H1 (cell line): ENCODE measurements at regions not wholly inside any gene's neighbourhood (a gene's known extent, or its start where the extent isn't known, plus 50 kb on each side); places are given as distances from the start of the nearest gene placed in this dataset.

Source experiments
- CTCF ChIA-PET: fragments of 300-600 bp; sonication (Branson Sonifier 250); formaldehyde crosslinking; loops from one replicate; lab custom pipeline; 2021; ENCODE audit not compliant: partially characterized antibody; lab: Charles Lee
- POLR2A ChIA-PET: fragments of 300-600 bp; sonication (Branson Sonifier 250); formaldehyde crosslinking; loops from one replicate; lab custom pipeline; 2021; ENCODE audit warnings: inconsistent platforms; ENCODE audit not compliant: partially characterized antibody; lab: Charles Lee
- DNase-seq, 2 experiments: peaks; one replicate each; pipeline versions ENCODE4 v3.0.0 to v3.0.0-alpha.2; 2010 to 2022; ENCODE audit warnings: low spot score in 2 of 2, low read depth in 1 of 2, mixed read lengths in 1 of 2
- FAIRE-seq: peaks from 2 replicates; lab custom pipeline; 2011; peaks lifted over from hg19 to GRCh38; lab: Jason Lieb, UNC
- H2AFZ ChIP-seq: 2 replicates; pipeline ENCODE4 v1.8.1; 2012; ENCODE audit warnings: low read length, inconsistent platforms
- H2AK5ac ChIP-seq: 2 replicates; pipeline ENCODE4 v1.6.1; 2013; ENCODE audit warnings: low read depth, low read length
- H2BK120ac ChIP-seq: replicated peaks from 2 replicates; pipeline ENCODE3; 2013; ENCODE audit warnings: low read depth, low read length, inconsistent platforms
- H2BK12ac ChIP-seq: 2 replicates; pipeline ENCODE4 v1.6.1; 2013; ENCODE audit warnings: low read depth, low read length
- H2BK15ac ChIP-seq: 2 replicates; pipeline ENCODE4 v1.6.1; 2013; ENCODE audit warnings: low read length
- H2BK20ac ChIP-seq: 2 replicates; pipeline ENCODE4 v1.6.1; 2013; ENCODE audit warnings: low read length
- H2BK5ac ChIP-seq: 2 replicates; pipeline ENCODE4 v1.6.1; 2013; ENCODE audit warnings: low read depth, low read length
- H3K14ac ChIP-seq: 2 replicates; pipeline ENCODE4 v1.6.1; 2013; ENCODE audit warnings: inconsistent platforms; ENCODE audit not compliant: insufficient read length
- H3K18ac ChIP-seq: 2 replicates; pipeline ENCODE4 v1.6.1; 2013; ENCODE audit warnings: low read length; ENCODE audit errors: extremely low read depth
- H3K23ac ChIP-seq: 2 replicates; pipeline ENCODE4 v1.6.1; 2013; ENCODE audit warnings: inconsistent platforms; ENCODE audit not compliant: insufficient read length
- H3K23me2 ChIP-seq: 2 replicates; pipeline ENCODE4 v1.6.1; 2013; ENCODE audit warnings: low read depth, low read length
- H3K27ac ChIP-seq: 2 replicates; pipeline ENCODE4 v1.6.1; 2011; ENCODE audit warnings: low read depth, low read length, inconsistent platforms
- H3K27me3 ChIP-seq, 4 experiments: replicated peaks in 1 of 4; 1 replicate in 1 of 4; 2 replicates in 3 of 4; pipeline versions ENCODE4 v1.6.1 to v1.8.1; 2011 to 2013; ENCODE audit warnings: low read length in 3 of 4, mild to moderate bottlenecking in 3 of 4, inconsistent platforms in 2 of 4, mixed read lengths in 2 of 4, moderate library complexity in 1 of 4; ENCODE audit not compliant: control insufficient read depth in 3 of 4, insufficient read depth in 3 of 4; ENCODE audit errors: extremely low read depth in 1 of 4
- H3K36me3 ChIP-seq, 4 experiments: 2 replicates each; pipeline versions ENCODE4 v1.6.1 to v1.8.1; 2011 to 2013; ENCODE audit warnings: mild to moderate bottlenecking in 4 of 4, low read length in 3 of 4, moderate library complexity in 2 of 4, control low read depth in 1 of 4, inconsistent platforms in 1 of 4; ENCODE audit not compliant: insufficient read depth in 4 of 4, control insufficient read depth in 2 of 4
- H3K4ac ChIP-seq: replicated peaks from 2 replicates; pipeline ENCODE3; 2013; ENCODE audit warnings: low read length, low read depth, mixed read lengths, inconsistent platforms; ENCODE audit not compliant: insufficient read length
- H3K4me1 ChIP-seq, 4 experiments: replicated peaks in 1 of 4; 1 replicate in 1 of 4; 2 replicates in 3 of 4; pipeline versions ENCODE4 v1.6.1 to v1.8.1; 2011 to 2013; ENCODE audit warnings: low read length in 3 of 4, inconsistent platforms in 2 of 4, mixed read lengths in 1 of 4; ENCODE audit not compliant: insufficient read depth in 4 of 4, control insufficient read depth in 3 of 4
- H3K4me2 ChIP-seq, 2 experiments: 2 replicates each; pipeline versions ENCODE4 v1.6.1 to v1.8.1; 2011 to 2013; ENCODE audit warnings: low read depth in 2 of 2, low read length in 2 of 2, control low read depth in 1 of 2, inconsistent platforms in 1 of 2, mild to moderate bottlenecking in 1 of 2; ENCODE audit not compliant: insufficient read depth in 1 of 2
- H3K4me3 ChIP-seq, 4 experiments: fragments of 200-600, 300-600 bp in 1 of 4; sonication (generic), shearing (Covaris generic), sonication (Bioruptor Twin) in 1 of 4; 2 replicates each; pipeline versions ENCODE4 v1.5.1 to v1.8.1; 2011 to 2016; ENCODE audit warnings: low read length in 4 of 4, low read depth in 3 of 4, control low read depth in 2 of 4, inconsistent platforms in 2 of 4, mild to moderate bottlenecking in 2 of 4, mixed read lengths in 1 of 4, moderate library complexity in 1 of 4; ENCODE audit not compliant: insufficient read depth in 2 of 4; ENCODE audit errors: extremely low read depth in 1 of 4
- H3K56ac ChIP-seq: replicated peaks from 2 replicates; pipeline ENCODE3; 2013; ENCODE audit warnings: low read depth, mild to moderate bottlenecking, mixed read lengths, low read length, inconsistent platforms; ENCODE audit not compliant: insufficient read length
- H3K79me1 ChIP-seq: 2 replicates; pipeline ENCODE4 v1.6.1; 2013; ENCODE audit warnings: low read depth, low read length, control low read depth
- H3K79me2 ChIP-seq, 2 experiments: 2 replicates each; pipeline versions ENCODE4 v1.6.1 to v1.8.1; 2012 to 2013; ENCODE audit warnings: low read length in 2 of 2, mild to moderate bottlenecking in 2 of 2, inconsistent platforms in 1 of 2; ENCODE audit not compliant: insufficient read depth in 2 of 2, control insufficient read depth in 1 of 2
- H3K9ac ChIP-seq, 4 experiments: replicated peaks in 1 of 4; 1 replicate in 1 of 4; 2 replicates in 3 of 4; pipeline versions ENCODE4 v1.6.1 to v1.8.1; 2011 to 2013; ENCODE audit warnings: low read depth in 3 of 4, low read length in 3 of 4, control low read depth in 2 of 4, mild to moderate bottlenecking in 2 of 4, moderate library complexity in 2 of 4, inconsistent platforms in 1 of 4; ENCODE audit errors: extremely low read depth in 1 of 4
- H3K9me3 ChIP-seq, 2 experiments: 2 replicates each; pipeline versions ENCODE4 v1.6.1 to v1.8.1; 2012 to 2013; ENCODE audit warnings: mild to moderate bottlenecking in 2 of 2, moderate library complexity in 2 of 2, control low read depth in 1 of 2, inconsistent platforms in 1 of 2, low read depth in 1 of 2, low read length in 1 of 2, mixed read lengths in 1 of 2; ENCODE audit not compliant: insufficient read depth in 2 of 2
- H4K20me1 ChIP-seq, 2 experiments: replicated peaks in 1 of 2; 2 replicates each; pipeline versions ENCODE3 to v1.8.1; 2011 to 2013; ENCODE audit warnings: inconsistent platforms in 2 of 2, low read length in 2 of 2, mild to moderate bottlenecking in 1 of 2; ENCODE audit not compliant: insufficient read depth in 2 of 2, control insufficient read depth in 1 of 2
- H4K5ac ChIP-seq: 2 replicates; pipeline ENCODE4 v1.6.1; 2013; ENCODE audit warnings: low read length, low read depth, mixed read lengths, inconsistent platforms; ENCODE audit not compliant: insufficient read length
- H4K8ac ChIP-seq: 2 replicates; pipeline ENCODE4 v1.8.0; 2013; ENCODE audit warnings: mild to moderate bottlenecking, moderate library complexity, low read length, inconsistent platforms; ENCODE audit not compliant: insufficient read depth; ENCODE audit errors: extremely low read depth
- H4K91ac ChIP-seq: replicated peaks from 2 replicates; pipeline ENCODE3; 2013; ENCODE audit warnings: low read length, mixed read lengths, inconsistent platforms; ENCODE audit not compliant: insufficient read length
- BRCA1 ChIP-seq: IDR thresholded peaks from 2 replicates; pipeline ENCODE4 v1.6.1; 2012; ENCODE audit warnings: low read depth, low read length, improper control_type of control experiment
- CHD1 ChIP-seq: IDR thresholded peaks from 2 replicates; pipeline ENCODE4 v1.6.1; 2012; ENCODE audit warnings: low read depth, low read length, improper control_type of control experiment
- FOSL1 ChIP-seq: IDR thresholded peaks from 2 replicates; pipeline ENCODE4 v1.6.1; 2011; ENCODE audit warnings: mild to moderate bottlenecking, low read depth, low read length, moderate library complexity; ENCODE audit not compliant: insufficient read depth
- RFX5 ChIP-seq: IDR thresholded peaks from 2 replicates; pipeline ENCODE4 v1.6.1; 2011; ENCODE audit warnings: low read depth, low read length, improper control_type of control experiment, borderline replicate concordance
- SAP30 ChIP-seq: fragments of 300-600 bp; sonication (generic); IDR thresholded peaks from 2 replicates; pipeline ENCODE4 v1.7.1; 2012; ENCODE audit warnings: low read length, moderate library complexity, mild to moderate bottlenecking, inconsistent platforms; ENCODE audit not compliant: insufficient read depth, insufficient replicate concordance
- SIRT6 ChIP-seq: IDR thresholded peaks from one replicate; pipeline ENCODE4 v1.7.1; 2012; ENCODE audit warnings: low read length, inconsistent platforms
- TAF1 ChIP-seq: IDR thresholded peaks from 2 replicates; pipeline ENCODE4 v1.6.1; 2011; ENCODE audit warnings: mild to moderate bottlenecking, low read depth, low read length
- TAF7 ChIP-seq: optimal IDR thresholded peaks from 2 replicates; pipeline ENCODE3; 2011; ENCODE audit warnings: low read depth, mild to moderate bottlenecking, inconsistent platforms, low read length, moderate library complexity, borderline replicate concordance
- WGBS, 2 experiments: shearing (Covaris generic) in 1 of 2; methylation state at CpG; one replicate each; pipeline versions ENCODE4 v1.1.6 to v1.1.7; 2013 to 2015; ENCODE audit warnings: low lambda C conversion rate in 2 of 2, mixed read lengths in 2 of 2, inconsistent platforms in 1 of 2, low coverage in 1 of 2, missing lambda C conversion rate in 1 of 2; ENCODE audit not compliant: insufficient replicate concordance in 2 of 2, insufficient coverage in 1 of 2, insufficient read length in 1 of 2; ENCODE audit errors: extremely low coverage in 1 of 2, missing lambda C conversion rate in 1 of 2; 5-methylcytosine and 5-hydroxymethylcytosine counted together

- Histone ChIP-seq H2AK5ac (no peak overlapping the region), H3K4me2 (no peak overlapping the region), H3K18ac (no peak overlapping the region), H3K23me2 (no peaks in the 10 kb centered on the region; the same call in 1 of the 2 replicates), H2AFZ (no peak overlapping the region), H4K8ac (no peak overlapping the region), H3K9ac (no peak overlapping the region), H3K4ac (no peak overlapping the region), H2BK120ac (no peak overlapping the region), H4K20me1 (peaks cover 0 to 1% of the 10 kb centered on the region in 2 experiments), H2BK12ac (no peak overlapping the region), H3K4me1 (no peaks in the 10 kb centered on the region), H3K27ac (no peak overlapping the region), H3K14ac (no peak overlapping the region), H3K56ac (no peak overlapping the region), H2BK15ac (no peak overlapping the region), H2BK20ac (no peak overlapping the region), H3K23ac (no peak overlapping the region), H4K5ac (no peak overlapping the region), H3K79me2 (no peaks in the 10 kb centered on the region), H3K36me3 (no peaks in the 10 kb centered on the region), H3K27me3 (no peaks in the 10 kb centered on the region), H2BK5ac (no peak overlapping the region), H3K79me1 (no peaks in the 10 kb centered on the region), H3K4me3 (no peak overlapping the region), H3K9me3 (no peaks in the 10 kb centered on the region), H4K91ac (no peak overlapping the region)
- DNase-seq (no peak), FAIRE-seq (no peak)
- CTCF ChIA-PET, result interaction anchor here (1.4 kb wide), 1 partner anchor 33 kb away, joined by 4 read pairs; no protein-coding TSS in a partner anchor
- WGBS, 2 experiments, result 94% methylated on average over 3 of the region's 3 CpGs; no CpG with 5 or more reads in 1 of the 2 experiments
- TF ChIP-seq FOSL1, result no peak
- no peak for TF ChIP-seq CHD1
- TF ChIP-seq BRCA1, result no peak
- TF ChIP-seq TAF7, result no peak
- TF ChIP-seq SIRT6, result no peak
- TF ChIP-seq TAF1, result no peak
- TF ChIP-seq SAP30, result no peak
- no peak for TF ChIP-seq RFX5
- POLR2A ChIA-PET, result no interaction called here
These were observed 1108.1 kb upstream of the CHAC2 start for GRCh38 chr2:52659546-52659945.
